HK-2 (cell line): ENCODE measurements at regions not wholly inside any gene's neighbourhood (a gene's known extent, or its start where the extent isn't known, plus 50 kb on each side); places are given as distances from the start of the nearest gene placed in this dataset.
"Not testable (repeated sequence)": the region's sequence is repeated elsewhere in the genome, so short reads cannot be mapped to it uniquely, and the experiment has no call there.

ENCODE experiments used
- DNase-seq: peaks from one replicate; pipeline ENCODE4 v3.0.0-alpha.2; 2018; ENCODE audit not compliant: unreplicated experiment

DNA sequence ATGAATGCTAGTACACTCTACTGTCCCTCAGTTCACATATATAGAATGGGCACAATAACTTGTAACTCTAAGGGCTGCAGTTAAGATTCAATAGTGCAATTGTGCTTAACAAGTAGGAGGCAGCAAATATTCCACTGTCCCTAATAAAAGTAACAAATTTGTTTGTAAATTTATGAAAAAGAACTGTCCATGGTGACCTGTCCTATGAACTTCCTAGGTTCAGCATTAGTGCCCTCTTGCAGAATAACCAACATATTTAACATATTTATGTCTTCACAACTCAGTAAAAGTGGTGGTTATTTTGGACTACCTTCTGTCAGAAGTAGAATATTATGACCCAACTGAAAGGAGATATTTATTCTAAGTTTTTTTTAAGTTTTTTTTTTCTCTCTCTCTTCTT is 327.8 kb downstream of the CENPW start:
- DNase-seq: no peak

GRCh38 chr6:126672649-126673048 is 332.7 kb downstream of the CENPW start:
- DNase-seq: no peak

GRCh38 chr6:126673749-126674148 is 333.8 kb downstream of the CENPW start:
- DNase-seq: not testable (repeated sequence)

DNA sequence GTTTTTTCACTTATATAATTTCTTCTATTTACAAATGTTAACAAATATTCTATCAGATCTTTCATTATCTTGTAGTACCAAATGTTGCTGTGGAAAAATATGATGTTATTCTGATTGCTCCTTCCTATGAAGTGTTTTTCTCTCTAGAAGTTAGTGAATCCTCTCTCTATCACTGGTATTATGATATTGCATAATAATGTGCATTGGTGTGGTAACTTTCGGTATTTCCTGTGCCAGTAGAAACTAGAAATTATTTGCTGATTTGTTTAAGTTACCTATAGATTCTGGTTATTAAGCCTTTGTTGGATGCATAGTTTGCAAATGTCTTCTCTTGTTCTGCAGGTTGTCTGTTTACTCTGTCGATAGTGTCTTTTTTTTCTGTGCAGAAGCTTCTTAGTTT is 342.5 kb downstream of the CENPW start:
- no peak for DNase-seq

GRCh38 chr6:126685182-126685581 is 345.3 kb downstream of the CENPW start:
- no peak for DNase-seq

GRCh38 chr6:126696921-126697693 is 357.2 kb downstream of the CENPW start:
- DNase-seq: no peak

DNA sequence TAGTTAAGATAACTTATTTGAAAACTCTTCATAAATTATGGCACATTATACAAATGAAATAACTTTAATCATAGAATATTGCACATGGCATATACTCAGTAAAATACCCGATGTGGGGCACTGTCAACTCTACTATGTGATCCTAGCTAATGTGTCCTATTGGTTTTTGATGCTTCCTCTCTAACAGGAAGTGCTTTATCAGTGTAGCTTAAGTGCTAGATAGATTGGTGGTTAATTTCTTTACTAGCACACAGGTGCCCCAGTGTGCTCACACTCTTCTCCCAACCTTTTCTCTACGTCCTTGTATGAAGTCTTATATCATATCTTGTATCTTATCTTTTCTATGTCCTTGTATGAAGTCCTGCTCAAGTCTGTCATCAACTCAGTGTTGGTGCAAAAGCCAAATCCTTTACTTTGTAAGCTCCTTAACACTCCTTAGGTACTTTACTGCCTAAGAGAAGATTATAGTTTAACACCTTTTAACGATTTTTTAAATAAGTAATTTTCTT is 358.9 kb downstream of the CENPW start:
- no peak for DNase-seq

DNA sequence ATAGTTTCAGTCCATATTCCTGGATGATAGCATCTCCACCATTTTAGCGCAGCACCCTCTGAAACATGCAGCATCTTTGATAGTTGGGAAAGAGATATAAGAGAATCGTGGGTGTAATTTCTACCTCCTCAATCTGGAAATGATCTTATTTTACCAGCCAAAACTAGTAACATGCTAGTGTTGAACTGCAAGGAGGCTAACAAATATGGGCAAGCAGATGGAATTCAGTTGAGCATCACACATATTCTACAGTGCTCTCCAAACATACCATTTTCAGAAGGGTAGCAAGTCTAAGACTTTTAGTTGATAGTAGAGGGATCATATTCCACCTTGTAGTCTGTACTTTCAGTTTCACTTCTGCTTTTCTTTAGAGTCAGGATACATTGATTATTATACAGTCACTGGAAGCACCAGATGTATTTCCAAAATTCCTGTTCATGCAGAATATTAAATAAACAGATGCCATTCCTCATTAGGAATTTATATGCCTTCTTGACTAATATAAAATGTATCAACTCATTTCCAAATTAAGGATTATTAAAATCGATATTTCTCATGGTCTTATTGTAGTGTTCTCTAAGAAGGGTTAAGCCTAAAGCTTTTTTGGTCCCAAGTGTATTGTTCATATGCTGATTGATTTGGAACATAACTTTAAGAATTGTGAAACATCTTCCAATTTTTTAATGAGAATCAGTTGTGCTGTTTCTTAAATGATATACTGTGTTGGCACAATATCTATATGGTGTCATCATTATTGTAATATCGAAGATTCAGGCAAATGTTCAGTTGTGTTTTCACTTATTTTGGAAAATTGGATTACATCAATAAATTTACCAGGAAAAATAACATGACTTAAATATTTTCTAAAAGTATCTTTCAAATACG is 362.0 kb downstream of the CENPW start:
- DNase-seq: no peak

- no peak for DNase-seq
Measured at GRCh38 chr6:126716032-126716431, 376.1 kb downstream of the CENPW start.

DNA sequence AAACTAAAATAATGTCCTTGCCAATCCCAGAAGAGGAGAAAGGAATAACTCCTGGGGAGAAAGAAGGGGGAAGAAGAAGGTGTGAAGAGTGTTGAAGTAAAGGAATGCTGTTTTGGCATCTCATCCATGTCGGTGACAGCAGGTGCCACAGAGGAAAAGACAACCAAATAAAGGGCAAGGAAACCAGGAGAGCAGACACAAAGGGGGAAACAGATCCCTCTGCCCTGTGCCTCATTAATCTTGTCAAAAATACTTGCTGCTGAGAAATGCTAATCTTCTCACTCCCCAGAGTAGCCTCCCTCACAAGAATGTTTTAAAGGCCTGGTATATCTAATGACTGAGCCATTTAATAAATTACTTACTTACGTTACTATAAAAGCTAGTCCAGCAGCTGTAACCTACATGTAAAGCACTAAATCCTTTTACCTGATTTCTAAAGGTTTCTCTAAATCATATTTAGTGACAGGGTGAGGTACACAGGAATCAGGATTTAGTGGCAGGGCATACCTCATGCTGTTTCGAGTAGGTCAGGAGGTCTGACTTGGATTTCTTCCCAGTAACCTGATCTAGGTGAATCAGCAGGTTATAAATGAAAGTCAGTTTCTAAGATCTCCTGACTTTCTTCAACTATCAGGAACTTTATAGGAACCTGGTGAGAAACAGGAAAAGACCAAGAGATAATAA is 377.1 kb downstream of the CENPW start:
- DNase-seq: no peak

GRCh38 chr6:126718600-126719327 is 378.8 kb downstream of the CENPW start:
- DNase-seq: no peak

DNA sequence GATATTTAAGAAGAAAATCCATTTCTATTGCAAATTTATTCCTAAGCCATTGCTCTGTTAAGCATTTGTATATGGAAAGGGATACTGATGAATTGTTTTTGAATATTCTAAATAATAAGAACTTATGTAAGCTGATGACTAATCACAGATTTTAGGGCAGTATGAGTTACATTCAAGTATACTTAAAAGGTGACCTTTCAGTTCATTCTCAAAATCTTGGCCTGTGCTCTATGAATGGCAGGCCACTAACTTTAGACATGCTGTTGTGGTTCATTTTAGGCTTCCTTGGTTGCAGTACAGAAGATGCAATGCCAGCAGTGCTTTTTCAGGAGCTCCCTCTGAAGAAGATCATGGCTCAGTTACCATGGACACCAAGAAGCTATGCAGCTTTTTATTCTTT is 380.4 kb downstream of the CENPW start:
- DNase-seq: no peak

DNA sequence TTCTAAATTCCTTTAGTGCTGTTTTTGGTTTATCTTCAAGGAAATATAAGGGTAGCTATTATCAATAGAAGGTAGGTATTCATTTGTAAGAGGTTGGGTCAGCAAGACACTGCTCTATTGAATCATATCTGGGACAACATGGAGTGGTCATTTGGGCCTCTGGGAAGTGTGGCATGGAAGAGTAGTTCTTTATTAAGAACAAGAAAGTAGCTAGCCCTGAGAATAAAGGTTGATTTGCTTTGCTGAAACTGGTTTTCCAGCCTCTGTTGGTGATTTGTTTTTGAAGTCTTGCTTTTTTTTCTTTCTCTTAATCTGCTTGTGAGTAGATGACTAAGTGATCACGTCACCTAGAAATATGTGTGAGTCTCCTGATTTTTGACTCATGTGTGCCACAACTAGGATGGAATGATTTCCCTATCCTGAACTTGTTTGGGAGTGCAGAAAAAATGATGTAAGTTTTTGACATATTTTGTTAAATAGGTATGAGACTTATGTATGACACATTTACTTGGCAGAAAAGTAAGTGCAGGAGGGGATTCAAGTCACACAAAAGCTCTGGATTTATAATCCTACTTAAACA is 381.8 kb downstream of the CENPW start:
- DNase-seq: no peak

DNA sequence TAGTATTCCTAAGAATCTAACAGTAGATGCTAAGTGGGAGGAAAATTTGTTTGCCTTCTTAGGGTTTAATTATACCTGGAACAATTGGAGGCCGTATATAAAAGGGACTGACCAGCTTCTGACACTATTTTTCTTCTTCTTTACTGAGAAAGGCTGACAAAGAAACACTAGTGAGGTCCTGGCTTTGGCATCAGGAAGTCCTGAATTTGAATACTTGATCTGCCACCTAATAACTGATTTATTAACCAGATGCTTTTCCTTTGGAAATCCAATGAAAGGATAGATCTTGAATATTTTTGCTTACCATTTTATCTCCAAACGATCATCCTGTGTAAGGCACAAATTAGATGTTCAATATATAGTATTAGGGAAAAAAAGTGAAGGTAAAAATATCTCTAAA is 382.5 kb downstream of the CENPW start:
- no peak for DNase-seq

- no peak for DNase-seq
Measured at GRCh38 chr6:126723541-126724170, 383.7 kb downstream of the CENPW start.

GRCh38 chr6:126724821-126725220 is 384.9 kb downstream of the CENPW start:
- no peak for DNase-seq

- not testable (repeated sequence) for DNase-seq
Measured at GRCh38 chr6:126726454-126726853, 386.5 kb downstream of the CENPW start.

GRCh38 chr6:126738146-126738545 is 380.3 kb upstream of the RSPO3 start:
- DNase-seq: no peak

GRCh38 chr6:126738641-126739040 is 379.8 kb upstream of the RSPO3 start:
- no peak for DNase-seq

DNA sequence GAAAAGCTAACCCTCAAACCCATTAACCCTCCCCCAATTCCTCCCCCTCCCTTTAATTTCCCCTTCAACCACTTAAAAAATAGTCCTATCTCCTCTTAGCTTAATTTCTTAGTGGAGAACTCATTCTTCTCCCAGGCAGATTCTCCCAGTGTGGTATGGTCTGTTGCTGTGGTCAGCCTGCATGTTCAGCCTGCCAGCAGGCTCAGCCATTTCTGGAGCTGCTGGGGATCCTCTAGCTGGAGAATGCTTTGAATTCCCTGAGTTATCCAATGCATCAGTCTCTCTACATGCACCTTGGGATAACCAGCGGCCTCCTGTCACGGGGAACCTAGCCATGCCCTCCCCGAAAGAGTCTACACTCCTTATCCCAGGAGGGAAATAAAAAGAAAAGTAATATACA is 375.4 kb upstream of the RSPO3 start:
- no peak for DNase-seq
